Germinal center (tissue), 1 donor: ENCODE measurements at regions not wholly inside any gene's neighbourhood (a gene's known extent, or its start where the extent isn't known, plus 50 kb on each side); places are given as distances from the start of the nearest gene placed in this dataset.
"Not testable (repeated sequence)": the region's sequence is repeated elsewhere in the genome, so short reads cannot be mapped to it uniquely, and the experiment has no call there.

Experiments
- DNase-seq: peaks from one replicate; pipeline ENCODE4 v3.0.0; 2012; ENCODE audit warnings: mixed read lengths, low spot score

GRCh38 chr12:59517522-59517921, 78.3 kb upstream of the SLC16A7 start:
- DNase-seq, result no peak

- DNase-seq, result no peak
Measured at GRCh38 chr12:59500915-59501314, 94.9 kb upstream of the SLC16A7 start.

GRCh38 chr12:59500335-59500734, 95.5 kb upstream of the SLC16A7 start:
- no peak for DNase-seq

DNA sequence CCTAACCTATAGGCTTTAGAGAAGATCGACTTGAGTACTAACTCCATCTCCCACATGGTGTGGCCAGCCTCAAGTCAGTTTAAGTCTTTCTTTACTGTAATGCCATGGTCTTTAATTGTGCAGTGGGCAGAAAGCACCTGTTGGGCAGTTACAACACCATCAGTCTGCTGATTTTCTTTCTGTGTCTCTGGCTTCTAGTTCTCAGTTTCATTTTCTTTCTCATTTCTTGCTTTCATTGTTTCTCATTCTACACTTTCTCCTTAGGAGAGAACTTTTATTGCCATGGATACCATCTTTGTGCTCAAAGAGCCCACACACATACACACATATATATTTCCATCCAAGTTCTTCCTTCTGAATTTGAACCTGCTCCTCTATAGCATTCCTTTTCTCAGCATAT, 96.1 kb upstream of the SLC16A7 start:
- DNase-seq, result no peak

DNA sequence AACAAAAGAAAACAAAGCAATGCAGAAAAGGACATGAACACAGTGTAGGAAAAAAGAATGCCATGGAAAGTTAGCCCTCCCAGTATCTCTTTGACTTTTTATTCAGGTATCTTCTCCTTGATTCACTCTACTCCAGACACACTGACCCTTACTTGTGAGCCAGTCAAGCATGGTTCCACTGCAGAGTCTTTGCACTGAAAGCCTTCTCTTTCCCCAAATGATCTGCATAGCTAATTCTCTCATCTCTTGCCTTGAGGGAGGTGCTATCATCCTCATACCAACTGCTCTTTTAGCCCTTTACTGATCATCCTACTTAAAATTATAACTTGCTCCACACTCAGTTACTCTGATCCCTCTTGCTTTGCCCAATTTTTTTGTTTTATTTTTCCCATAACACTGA, 101.2 kb upstream of the SLC16A7 start:
- no peak for DNase-seq

- DNase-seq, result no peak
Measured at GRCh38 chr12:59491877-59492276, 104.0 kb upstream of the SLC16A7 start.

DNA sequence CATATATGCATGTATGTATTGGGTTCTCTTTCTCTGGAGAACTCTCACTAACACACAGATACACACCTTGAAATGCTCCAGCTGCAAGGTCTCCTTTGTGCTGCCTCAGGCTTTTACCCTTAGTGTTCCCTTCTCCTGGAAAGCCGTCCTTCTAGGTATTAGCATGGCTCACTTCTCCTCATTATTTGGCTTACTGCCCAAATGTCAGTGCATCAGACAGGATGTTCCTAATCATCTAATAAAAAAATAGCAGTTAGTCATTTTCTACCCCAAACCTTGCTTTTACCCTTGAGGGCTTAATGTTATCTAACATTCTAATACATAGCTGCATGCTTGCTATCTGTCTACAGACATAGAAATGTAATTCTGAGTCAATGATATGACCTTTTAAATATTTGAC, 109.0 kb upstream of the SLC16A7 start:
- DNase-seq, result no peak

DNA sequence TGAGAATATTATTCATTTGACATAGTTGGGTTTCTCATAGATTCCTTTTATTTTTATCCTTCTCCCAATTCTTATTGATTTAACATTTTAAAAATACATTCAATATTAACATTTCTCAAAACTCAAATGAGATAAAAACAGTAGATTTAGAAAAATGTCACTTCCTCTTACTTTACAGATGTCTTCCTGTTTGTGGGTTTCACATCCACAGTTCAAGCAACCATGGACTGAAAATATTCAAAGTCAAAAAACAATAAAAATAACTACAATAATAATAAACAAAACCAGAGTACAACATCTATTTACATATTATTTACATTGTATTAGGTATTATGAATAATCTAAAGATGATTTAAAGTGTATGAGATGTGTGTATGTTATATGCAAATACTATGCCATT, 111.3 kb upstream of the SLC16A7 start:
- DNase-seq, result peak; percentile 8

DNA sequence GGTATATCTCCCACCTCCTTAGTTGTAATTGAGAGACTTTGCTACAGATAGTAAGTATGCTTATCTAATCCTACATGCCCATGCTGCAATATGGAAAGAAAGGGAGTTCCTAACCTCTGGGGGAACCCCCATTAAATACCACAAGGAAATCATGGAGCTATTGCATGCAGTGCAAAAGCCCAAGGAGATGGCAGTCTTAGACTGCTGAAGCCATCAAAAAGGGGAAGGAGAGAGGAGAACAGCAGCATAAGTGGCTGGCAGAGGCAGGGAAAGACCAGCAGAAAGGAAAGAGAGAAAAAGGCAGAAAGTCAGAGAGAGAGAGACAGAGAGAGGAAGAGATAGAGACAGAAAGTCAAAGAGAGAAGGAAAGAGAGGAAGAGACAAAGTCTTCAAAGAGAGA, 121.6 kb upstream of the SLC16A7 start:
- not testable (repeated sequence) for DNase-seq

- no peak for DNase-seq
Measured at GRCh38 chr12:59472273-59472672, 123.6 kb upstream of the SLC16A7 start.

DNA sequence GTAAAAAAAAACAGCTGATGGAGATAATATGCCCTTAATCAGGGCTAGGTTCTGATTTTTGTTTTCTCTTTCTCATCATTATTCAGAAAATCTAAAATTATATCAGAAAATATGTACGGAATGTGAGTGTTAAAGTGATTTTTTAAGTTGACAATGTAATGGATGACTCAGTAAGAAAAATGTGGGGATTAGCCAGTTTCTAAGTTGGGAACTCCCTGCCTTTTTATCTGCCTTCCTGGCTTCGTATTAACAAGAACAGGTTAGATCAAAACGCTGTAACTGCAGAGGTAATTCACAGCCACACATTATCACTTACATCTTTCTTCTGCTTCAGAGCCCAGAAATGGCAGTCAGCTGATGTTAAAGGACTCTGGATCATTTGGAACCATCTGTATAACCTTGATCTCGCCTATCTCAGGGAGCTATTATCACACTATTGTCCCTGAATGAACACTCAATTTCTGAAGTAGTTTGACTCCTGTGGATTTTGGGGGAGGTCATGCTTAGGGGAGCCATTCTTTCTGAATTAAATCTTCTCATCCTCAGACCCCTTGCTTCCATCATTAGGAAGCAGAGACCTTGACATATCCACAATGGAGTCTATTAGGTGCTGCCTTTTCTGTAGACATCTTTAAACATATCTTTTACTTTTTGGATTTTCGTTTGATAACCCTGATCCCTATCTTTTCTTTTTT, 135.7 kb upstream of the SLC16A7 start:
- DNase-seq, result no peak

DNA sequence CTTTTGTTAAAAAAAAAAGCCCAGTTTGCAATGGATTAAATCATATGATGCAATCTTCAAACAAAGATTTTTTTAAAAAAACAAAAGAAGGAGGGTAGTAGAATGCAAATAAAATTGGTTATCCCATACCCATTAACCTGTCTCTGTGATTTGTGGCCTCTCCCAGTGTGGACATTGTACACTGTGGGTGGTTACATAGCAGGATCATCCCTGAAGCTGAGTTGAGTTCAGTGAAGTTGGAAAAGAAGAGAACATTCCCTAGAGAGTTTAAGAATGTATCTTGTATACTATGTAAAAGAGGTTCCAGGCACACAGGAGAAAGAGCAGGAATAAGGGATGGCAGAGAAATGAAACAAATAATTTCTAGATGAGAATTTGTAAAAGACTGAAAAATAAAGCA, 142.4 kb upstream of the SLC16A7 start:
- DNase-seq, result no peak

GRCh38 chr12:59452746-59453145, 143.1 kb upstream of the SLC16A7 start:
- no peak for DNase-seq

GRCh38 chr12:59452259-59452658, 143.6 kb upstream of the SLC16A7 start:
- DNase-seq, result no peak

DNA sequence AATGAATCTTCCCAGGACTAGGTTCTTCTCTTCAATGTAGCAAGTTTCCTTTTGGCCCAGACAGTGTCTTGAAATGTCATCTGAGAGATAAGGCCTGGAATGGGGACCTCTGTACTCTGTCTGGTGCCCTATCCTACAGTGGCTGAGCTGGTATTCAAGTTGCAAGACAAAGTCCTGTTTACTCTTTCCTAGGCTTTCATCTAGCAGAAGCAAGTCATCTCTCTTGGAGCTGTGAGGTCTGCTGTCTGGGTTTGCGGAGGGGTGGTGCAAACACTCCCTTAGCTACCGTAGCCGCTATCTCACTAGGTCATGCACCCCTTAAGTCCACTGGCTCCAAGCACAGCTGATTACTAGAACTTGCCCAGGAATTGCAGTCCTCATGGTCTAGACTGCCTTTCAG, 149.7 kb upstream of the SLC16A7 start:
- no peak for DNase-seq

DNA sequence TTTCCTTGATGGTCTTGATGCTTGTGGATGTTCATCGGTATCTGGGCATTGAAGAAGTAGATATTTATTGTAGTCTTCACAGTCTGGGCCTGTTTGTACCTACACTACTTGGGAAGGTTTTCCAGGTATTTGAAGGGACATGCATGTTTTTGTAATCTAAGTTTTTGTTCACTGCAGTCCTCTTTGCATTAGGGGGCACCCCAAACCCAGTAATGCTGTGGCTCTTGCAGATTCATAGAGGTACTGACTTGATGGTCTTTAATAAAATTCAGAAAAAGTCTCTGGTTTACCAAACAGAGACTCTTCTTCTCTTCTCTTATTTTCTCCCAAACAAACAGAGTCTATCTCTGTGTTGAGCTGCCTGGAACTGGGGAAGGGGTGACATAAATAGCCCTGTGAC, 150.9 kb upstream of the SLC16A7 start:
- DNase-seq, result no peak

GRCh38 chr12:59432057-59432456, 163.8 kb upstream of the SLC16A7 start:
- DNase-seq, result no peak

- no peak for DNase-seq
Measured at GRCh38 chr12:59431266-59431665, 164.6 kb upstream of the SLC16A7 start.

DNA sequence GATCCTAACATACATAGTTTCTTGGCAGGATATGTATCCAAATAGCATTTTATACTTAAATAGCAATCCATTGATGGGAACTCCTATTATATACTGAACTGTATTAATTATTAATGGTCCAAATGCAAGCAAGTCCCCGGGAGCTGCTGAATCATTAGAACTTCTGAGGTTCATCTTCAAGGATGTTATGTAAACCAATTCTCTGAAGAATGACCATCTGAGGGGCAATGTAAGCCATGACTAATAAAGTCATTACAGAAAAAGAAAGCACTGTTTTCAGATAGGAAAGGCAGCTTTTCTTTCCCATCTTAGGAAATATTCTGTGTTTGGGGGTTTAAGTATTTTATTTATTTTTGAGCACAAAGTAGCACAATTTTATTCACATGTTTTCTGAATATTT, 166.1 kb upstream of the SLC16A7 start:
- no peak for DNase-seq

DNA sequence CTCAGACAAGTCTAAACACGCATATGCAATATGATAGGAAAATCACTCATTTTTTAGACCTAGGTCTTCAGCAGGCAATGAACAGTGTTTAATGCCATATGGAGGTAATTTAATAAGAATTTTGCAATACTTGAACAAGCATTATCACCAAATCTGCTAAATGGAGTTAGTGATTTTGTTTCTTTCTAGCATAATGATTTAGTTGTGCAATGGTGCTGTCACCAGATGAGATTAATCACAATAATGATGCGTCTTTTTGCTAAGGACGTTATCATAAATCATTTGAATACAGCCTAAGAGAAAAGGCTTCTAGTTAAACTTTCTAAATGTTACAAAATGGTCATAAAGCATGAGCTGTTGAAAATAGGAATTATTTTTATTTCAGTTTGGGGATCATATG, 170.0 kb upstream of the SLC16A7 start:
- DNase-seq, result no peak

- not testable (repeated sequence) for DNase-seq
Measured at GRCh38 chr12:59424666-59425065, 171.2 kb upstream of the SLC16A7 start.

- DNase-seq, result no peak
Measured at GRCh38 chr12:59414051-59414450, 181.8 kb upstream of the SLC16A7 start.

DNA sequence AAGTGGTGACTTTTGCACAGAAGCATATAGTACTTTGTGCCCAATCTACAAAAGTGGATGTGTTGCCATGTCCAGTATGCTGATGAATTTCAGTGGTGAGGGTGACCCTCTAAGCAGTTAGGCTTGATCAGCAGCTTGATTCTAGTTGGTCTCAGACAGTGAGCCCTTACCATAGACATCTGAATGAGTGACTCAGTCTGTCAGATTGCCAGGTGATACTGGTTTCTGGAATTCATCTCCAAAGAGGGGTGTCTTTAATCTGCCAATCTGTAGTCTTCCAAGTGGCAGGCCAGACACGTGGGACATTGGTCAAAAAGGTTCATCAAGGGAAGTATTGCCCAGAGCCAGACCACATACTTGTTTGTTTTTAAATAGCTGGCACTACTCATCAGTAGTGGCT, 187.4 kb upstream of the SLC16A7 start:
- no peak for DNase-seq

DNA sequence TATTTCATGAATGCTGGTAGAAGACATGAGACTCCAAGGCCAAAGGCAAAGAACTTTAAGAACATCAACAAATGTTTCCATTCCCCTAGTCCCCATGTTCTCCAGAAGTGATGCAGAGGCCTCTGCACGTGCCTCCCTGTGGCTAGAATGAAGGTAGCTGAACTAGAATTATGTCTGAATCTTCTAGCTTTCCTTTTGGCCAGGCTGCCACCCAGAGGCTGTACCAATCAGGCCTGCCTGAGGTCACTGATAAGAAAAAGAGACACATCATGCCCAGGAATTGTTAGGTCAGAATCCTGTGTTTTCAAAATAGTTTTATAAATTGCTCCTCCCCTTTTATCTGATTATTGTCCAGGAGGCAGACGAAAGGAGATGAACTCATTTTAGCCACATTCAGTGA, 188.0 kb upstream of the SLC16A7 start:
- DNase-seq, result no peak

GRCh38 chr12:59405992-59406391, 189.8 kb upstream of the SLC16A7 start:
- no peak for DNase-seq
